ENCODE measurements at regions not wholly inside any gene's neighbourhood (a gene's known extent, or its start where the extent isn't known, plus 50 kb on each side); places are given as distances from the start of the nearest gene placed in this dataset.

DNA sequence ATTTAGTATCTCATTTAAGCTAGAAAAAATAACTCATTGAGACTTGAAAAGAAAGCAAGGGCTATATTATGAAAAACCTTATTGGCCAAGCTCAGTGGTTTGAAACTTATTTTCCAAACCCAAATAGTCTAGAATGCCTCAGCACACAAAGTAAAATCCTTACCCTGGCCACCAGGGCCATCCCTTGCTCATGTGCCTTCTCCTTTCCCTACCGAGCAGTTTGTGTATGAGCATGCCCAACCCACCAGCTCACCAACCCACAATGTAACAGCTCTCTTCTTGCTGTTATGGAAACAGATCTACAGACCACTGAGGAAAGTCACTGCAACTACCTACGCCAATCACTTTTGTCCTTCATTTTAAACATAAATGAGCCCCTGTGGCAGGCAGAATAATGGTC, 79.6 kb upstream of the CARMIL1 start:
- no peak for TF ChIP-seq HMGXB4 (CRISPR knock-in tag; IDR thresholded peaks at IDR 0.05; ENCODE audit: borderline replicate concordance)
- no peak for TF ChIP-seq POLR2A (IDR thresholded peaks at IDR 0.05; ENCODE audit: low read length)
- TF ChIP-seq, protein P1, sequence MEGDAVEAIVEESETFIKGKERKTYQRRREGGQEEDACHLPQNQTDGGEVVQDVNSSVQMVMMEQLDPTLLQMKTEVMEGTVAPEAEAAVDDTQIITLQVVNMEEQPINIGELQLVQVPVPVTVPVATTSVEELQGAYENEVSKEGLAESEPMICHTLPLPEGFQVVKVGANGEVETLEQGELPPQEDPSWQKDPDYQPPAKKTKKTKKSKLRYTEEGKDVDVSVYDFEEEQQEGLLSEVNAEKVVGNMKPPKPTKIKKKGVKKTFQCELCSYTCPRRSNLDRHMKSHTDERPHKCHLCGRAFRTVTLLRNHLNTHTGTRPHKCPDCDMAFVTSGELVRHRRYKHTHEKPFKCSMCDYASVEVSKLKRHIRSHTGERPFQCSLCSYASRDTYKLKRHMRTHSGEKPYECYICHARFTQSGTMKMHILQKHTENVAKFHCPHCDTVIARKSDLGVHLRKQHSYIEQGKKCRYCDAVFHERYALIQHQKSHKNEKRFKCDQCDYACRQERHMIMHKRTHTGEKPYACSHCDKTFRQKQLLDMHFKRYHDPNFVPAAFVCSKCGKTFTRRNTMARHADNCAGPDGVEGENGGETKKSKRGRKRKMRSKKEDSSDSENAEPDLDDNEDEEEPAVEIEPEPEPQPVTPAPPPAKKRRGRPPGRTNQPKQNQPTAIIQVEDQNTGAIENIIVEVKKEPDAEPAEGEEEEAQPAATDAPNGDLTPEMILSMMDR (IDR thresholded peaks at IDR 0.05): no peak
- TF ChIP-seq EP300 (IDR thresholded peaks at IDR 0.05): no peak
- no peak for TF ChIP-seq FOSL2 (IDR thresholded peaks at IDR 0.05)
- TF ChIP-seq FOSL2 (CRISPR knock-in tag; IDR thresholded peaks at IDR 0.05): no peak
- no peak for TF ChIP-seq JUNB (IDR thresholded peaks at IDR 0.05)
- TF ChIP-seq, protein P2, sequence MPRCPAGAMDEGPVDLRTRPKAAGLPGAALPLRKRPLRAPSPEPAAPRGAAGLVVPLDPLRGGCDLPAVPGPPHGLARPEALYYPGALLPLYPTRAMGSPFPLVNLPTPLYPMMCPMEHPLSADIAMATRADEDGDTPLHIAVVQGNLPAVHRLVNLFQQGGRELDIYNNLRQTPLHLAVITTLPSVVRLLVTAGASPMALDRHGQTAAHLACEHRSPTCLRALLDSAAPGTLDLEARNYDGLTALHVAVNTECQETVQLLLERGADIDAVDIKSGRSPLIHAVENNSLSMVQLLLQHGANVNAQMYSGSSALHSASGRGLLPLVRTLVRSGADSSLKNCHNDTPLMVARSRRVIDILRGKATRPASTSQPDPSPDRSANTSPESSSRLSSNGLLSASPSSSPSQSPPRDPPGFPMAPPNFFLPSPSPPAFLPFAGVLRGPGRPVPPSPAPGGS (IDR thresholded peaks at IDR 0.05): no peak
